GM04503 (cell line): ENCODE measurements at regions not wholly inside any gene's neighbourhood (a gene's known extent, or its start where the extent isn't known, plus 50 kb on each side); places are given as distances from the start of the nearest gene placed in this dataset.
"Not testable (repeated sequence)": the region's sequence is repeated elsewhere in the genome, so short reads cannot be mapped to it uniquely, and the experiment has no call there.

Experiments used
- DNase-seq: peaks from one replicate; pipeline ENCODE4 v3.0.0-alpha.2; 2012; ENCODE audit warnings: low read depth

DNA sequence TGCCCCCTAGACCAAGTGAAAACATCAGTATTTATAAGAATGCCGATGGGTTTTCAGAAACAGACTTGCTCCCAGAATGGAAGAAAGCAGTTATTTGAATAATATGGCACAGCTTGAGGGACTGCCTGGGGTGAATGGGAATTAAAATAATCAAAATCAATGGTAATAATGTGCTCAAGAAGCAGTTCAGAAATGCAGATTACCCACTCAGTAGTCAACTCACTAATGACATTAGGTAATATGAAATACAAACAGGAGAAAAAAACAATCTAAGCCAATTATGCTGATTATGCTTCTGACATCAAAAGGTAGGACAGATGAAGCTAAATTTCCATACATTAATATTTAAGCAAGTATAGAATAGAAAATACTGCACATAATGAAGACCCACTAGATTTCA lies 179.3 kb downstream of the ENC1 start:
- DNase-seq, result no peak

DNA sequence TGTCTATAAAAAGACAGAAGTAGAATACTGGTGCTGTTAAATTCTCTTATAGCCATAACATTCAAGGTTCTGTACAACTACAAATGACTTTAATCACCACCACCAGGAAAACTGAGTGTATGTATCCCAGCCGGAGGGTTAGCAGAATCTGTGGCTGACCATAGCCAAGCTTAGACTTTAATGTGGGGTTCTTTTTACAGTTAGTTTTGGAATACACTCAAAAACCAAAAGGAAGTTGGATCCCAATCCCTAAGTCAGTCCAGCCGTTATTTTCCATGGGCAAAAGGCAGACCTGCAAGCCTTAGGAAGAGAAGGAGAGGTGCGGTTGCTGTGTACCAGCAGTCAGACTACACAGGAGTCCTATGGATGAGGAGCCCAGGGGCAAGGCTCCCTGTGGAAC lies 179.8 kb downstream of the ENC1 start:
- DNase-seq, result no peak

- DNase-seq, result no peak
These were observed 180.5 kb downstream of the ENC1 start for GRCh38 chr5:74459984-74460383.

DNA sequence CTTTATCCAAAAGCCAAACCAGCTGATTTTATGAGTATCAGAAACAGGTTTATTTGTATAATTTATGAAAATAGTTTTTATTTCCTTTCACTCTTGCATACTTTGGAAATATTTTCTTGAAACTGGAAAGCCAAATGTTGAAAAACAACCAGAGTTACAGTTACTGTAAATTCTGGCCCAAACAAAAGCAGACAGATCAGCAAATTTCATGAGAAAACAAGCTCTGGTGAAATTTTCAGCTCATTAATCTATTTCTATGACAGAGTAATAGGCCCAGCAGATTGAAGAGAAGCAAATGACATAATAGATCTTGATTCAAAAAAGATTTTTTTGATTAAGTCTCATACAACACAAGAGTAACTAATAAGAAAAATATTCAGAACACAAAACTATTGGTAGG lies 182.7 kb downstream of the ENC1 start:
- no peak for DNase-seq

GRCh38 chr5:74454263-74455030 lies 186.1 kb downstream of the ENC1 start:
- no peak for DNase-seq

DNA sequence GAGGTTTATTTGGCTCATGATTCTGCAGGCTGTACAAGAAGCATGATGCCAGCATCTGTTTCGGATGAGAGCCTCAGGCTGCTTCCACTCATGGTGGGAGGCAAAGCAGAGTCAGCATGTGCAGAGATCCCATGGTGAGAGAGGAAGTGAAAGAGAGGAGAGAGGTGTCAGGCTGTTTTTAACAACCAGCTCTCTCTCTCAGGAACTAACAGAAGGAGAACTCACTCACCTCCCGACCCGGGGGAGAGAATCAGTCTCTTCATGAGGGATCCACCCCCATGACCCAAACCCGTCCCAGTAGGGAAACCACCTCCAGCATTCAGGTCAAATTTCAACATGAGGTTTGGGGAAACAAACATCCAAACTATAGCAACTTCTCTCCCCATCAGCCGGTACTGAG lies 187.7 kb downstream of the ENC1 start:
- DNase-seq, result no peak

DNA sequence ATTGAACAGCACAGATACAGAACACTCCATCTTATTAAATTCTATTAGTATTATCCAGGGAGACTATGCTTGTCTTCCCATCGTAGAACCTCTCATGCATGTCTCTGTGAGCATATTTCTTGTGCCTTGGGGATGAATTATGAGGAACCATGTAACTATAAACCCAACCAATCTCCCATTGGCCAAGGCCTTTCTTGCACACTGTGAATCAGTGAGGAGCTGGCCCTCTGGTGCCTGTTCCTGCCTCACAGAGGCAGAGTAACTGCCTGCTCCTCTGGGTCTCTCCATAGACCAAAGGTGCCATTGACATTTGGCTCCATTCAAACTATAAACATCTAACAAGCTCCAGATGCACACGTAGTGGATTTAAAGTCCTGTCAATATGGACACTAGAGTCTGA lies 190.4 kb downstream of the ENC1 start:
- no peak for DNase-seq

DNA sequence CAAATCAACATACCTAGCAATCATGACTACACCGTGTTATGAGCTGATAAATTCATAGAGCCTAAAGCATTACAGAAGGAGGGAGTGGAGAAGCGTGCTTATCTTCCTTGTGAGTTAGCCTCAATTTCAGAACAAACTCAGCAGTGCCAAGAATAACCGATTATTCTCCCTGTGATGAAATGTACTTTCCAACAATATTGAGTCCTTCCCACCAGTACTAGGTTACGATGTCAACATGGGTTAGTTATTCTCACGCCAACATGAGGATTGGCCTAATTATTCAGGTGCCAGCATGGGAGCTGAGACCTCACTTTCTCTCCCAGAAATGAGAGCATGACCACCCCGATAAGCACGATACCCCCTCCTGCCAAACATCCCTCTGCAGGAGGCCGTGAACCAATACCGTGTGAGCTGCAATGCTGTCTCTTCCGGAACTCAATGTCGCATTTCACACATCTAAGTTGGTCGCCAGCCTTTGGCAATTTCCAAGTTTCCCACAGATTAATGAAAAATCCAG lies 193.7 kb downstream of the ENC1 start:
- DNase-seq, result no peak

- no peak for DNase-seq
These were observed 198.1 kb downstream of the ENC1 start for GRCh38 chr5:74442466-74442865.

DNA sequence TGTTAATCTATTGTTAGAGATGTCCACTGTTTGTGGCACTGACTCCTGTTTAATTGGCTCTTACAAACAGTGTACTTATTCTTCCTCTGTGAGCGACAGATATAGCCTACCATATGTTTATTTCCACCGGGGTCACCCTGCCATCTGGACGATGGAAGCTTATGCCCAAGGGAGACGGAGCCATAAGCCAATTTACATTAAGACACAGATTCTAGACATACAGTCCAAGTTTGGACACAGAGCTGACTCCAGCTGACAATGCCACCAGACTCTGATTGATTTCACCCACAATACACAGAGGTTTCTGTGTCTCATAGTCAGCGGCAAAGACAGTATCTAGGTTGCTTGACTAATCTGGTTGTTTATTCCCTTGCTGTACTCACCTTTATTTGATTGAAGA lies 198.9 kb downstream of the ENC1 start:
- no peak for DNase-seq

GRCh38 chr5:74440341-74440740 lies 200.2 kb downstream of the ENC1 start:
- DNase-seq, result no peak

- not testable (repeated sequence) for DNase-seq
These were observed 202.7 kb downstream of the ENC1 start for GRCh38 chr5:74437870-74438269.

DNA sequence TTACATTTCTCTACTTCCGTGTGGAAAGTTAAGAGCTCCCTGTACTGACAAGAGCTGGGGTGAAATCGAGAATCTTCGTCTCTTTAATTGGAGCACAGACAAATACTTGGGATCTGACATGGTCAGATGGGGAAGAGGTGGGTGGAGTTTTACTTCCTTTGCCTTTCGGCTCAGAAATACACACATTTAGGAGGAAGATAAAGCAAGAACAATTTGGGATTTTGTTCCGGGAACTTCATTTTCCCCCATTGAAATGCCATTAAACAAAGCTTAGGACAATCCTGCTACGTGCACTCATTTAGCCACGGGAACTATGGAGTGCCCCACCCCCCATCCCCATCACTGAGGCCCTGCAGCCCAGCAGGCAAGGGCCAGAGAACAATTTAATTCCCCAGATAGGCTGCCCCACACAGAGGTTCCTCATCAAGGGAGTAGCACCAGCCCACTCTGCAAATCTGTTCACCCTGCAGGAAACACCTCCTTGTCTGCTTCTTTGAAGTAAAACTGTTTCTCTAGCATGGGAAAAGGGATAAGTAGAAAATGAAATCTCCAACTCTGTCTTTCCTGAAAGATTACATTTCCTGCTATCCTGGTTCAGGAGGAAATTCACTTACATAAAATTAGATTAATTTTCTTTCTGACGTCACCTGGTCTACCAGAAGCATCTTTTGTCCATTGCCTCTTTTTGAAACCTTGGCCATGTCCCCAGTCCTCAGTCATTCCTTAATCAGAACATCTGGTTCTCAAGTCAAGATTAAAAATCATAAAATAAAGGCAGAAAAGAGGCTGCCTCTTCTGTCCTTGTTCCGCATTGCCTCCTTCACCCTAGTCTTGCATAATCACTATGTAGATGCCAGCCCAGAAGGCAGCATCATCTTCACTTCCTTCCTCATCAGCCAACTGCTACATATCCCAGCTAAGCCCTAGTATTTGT lies 206.4 kb downstream of the ENC1 start:
- no peak for DNase-seq

- no peak for DNase-seq
These were observed 207.2 kb downstream of the ENC1 start for GRCh38 chr5:74433255-74433895.

DNA sequence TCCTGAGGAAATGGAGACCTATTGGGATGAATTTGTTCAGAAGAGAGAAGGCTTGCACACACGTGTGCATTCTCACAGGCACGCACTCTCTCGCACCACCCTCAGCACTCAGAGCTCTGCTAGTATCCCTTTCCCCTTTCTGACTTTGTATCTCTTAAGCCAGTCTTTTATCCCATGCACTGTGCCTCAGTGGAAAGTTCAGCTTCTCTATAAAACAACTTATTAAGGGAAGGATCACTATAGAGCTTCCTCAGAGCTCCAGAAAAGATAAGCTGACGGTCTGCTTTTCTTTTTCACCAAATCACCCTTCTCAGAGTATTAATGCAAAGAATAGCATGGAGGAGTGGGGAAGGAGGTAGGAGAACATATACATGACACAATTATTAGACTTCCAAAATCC lies 207.8 kb downstream of the ENC1 start:
- DNase-seq, result no peak

- DNase-seq, result no peak
These were observed 208.3 kb downstream of the ENC1 start for GRCh38 chr5:74432216-74432615.

DNA sequence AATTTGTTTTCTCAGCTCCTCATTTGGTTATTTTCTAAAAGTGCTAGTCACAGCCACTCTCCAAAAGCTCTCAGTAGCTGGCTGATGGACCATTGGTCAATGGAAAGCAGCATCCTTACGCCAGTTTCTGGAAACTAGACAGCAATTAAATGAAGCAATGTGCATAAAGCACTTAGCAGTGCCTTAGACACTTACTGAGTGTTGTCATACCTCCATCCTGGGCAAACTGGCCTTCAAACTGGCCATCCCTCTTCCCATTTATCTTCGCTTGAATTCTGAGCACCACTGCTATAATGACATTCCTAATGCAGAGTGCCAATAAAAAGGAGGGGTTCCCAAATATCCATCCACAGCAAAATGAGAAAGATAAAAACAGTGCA lies 209.2 kb downstream of the ENC1 start:
- no peak for DNase-seq

- DNase-seq, result no peak
These were observed 209.8 kb downstream of the ENC1 start for GRCh38 chr5:74430631-74431289.

- no peak for DNase-seq
These were observed 211.0 kb downstream of the ENC1 start for GRCh38 chr5:74429495-74429894.

- DNase-seq, result no peak
These were observed 211.7 kb downstream of the ENC1 start for GRCh38 chr5:74428876-74429275.

- DNase-seq, result no peak
These were observed 212.3 kb downstream of the ENC1 start for GRCh38 chr5:74428275-74428674.

DNA sequence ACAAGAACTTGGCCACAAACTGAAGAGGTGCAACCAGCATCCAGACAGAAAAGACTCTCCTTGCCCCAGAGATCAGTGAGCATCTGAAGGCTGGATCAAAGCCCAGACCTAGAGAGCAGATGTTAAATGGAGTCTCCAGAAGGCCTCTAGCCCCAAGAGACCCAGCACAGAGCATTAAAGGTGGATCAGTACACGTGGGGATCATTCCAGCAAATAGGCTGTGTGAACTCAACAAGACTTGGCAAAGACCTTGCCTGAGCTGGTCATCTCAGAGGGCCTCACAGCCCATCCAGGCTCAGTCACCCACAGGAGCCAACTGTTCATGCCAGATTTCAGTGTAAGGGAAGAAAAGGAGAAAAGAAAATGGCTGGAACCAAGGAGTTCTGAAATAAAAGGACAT lies 214.0 kb downstream of the ENC1 start:
- DNase-seq, result no peak
